ENCODE measurements at regions not wholly inside any gene's neighbourhood (a gene's known extent, or its start where the extent isn't known, plus 50 kb on each side); places are given as distances from the start of the nearest gene placed in this dataset.
A peak's percentile ranks its signal among the peaks of the same experiment; 100 is the strongest.
"Not testable (repeated sequence)": the region's sequence is repeated elsewhere in the genome, so short reads cannot be mapped to it uniquely, and the experiment has no call there.

DNA sequence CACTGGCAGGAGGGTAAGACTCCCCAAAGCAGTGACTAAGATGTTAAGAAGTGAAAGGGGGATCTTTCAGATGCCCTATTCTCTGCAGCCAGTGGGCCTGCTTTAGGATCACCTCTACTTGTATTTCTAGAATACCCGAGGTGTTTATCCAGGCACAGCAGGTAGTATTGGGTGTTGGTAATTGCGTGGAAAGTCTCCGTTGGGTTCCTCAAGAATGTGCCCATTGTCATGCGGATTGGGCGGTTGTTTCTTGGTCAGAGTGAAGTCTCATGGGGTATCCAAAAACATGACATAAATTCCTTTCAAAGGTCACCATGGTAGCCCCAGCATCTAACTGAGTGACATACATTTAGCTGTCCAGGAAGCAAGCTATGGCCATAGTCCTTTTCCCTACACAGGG is 308.8 kb downstream of the RPIA start:
- DNase-seq (ENCODE audit: low spot score) = no peak

DNA sequence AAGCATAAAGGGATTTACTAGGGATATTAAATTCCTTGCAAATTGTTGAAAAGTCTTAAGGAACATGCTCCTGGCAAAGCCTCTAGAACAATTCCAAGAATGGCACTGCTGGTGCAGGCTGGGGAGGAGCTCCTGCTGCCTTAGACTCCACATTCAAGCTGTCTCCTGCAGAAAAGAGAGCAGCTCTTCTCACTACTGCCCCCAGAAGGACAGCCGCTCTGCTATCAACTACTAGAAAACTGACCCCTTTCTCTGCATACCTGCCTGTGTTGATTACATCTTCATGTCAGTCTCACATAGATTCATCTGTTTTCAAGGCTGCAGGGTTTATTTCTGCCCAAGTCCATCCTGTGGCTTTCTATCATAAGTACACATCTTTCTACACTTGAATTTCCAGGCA is 312.8 kb downstream of the RPIA start:
- not testable (repeated sequence) for DNase-seq (ENCODE audit: low spot score)

DNA sequence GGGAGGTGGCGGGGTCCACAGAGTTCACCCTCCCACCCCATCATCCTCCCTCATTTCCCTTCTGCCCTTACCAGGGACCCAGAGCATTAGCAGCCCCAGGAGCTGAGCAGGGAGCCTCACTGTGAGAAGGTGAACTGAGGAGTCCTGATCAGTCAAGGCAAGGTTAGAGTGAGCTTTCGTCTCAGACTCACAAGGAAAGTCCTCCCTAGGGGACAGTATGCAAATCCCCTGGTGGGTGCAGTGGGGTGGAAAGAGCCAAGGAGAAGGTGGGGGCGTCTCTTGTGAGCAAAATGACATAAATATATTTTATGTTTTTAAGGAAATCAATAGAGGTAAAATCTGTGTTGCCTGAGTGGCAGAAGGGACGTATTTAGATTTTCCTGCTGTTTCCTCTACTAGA is 329.1 kb downstream of the RPIA start:
- not testable (repeated sequence) for DNase-seq (ENCODE audit: low spot score)

DNA sequence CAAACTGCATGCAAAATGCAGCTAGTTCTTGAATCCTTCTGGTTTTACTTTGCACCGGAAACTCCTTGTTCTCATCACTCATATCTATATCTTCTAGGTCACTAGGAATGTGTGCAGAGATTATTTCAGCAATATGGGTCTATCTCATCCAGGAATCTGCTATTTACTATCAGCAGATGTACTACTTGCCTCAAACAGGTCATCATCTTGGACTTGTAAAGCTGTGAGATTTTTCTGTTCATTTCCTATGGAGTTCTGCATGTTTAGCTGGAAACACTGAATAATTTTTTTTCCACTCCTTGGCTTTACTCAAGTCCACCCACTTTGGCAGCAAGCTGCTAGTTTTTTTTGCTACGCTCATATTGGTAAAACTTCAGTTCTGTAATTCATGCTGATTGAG is 334.8 kb downstream of the RPIA start:
- not testable (repeated sequence) for DNase-seq (ENCODE audit: low spot score)

DNA sequence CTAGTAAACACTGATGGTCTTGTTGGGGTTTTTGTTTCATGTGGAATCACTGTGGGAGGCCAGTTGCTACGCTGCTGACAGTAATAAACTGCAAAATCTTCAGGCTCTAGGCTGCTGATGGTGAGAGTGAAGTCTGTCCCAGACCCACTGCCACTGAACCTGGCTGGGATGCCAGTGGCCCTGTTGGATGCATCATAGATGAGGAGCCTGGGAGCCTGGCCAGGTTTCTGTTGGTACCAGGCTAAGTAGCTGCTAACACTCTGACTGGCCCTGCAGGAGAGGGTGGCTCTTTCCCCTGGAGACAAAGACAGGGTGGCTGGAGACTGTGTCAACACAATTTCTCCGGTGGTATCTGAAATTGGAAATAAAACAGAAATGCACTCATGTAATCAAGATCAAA is 335.6 kb downstream of the RPIA start:
- not testable (repeated sequence) for DNase-seq (ENCODE audit: low spot score)

DNA sequence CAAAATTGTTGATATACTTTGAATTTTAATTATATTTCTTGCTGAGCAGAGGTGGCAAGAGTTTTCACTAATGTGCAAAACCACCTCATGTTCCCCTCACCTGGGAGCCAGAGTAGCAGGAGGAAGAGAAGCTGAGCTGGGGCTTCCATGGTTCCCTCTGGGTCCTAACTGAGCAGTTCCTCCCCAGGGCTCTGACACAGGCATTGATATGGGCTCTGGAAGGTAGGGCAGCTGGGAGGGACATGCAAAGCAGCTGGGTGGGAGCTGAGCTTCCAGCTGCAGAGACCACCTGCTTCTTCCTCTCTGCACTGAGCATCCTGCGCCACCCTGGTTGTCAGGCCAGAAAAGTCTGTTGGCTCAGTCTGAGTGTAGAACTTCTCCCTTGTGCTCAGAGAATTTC is 336.1 kb downstream of the RPIA start:
- not testable (repeated sequence) for DNase-seq (ENCODE audit: low spot score)

DNA sequence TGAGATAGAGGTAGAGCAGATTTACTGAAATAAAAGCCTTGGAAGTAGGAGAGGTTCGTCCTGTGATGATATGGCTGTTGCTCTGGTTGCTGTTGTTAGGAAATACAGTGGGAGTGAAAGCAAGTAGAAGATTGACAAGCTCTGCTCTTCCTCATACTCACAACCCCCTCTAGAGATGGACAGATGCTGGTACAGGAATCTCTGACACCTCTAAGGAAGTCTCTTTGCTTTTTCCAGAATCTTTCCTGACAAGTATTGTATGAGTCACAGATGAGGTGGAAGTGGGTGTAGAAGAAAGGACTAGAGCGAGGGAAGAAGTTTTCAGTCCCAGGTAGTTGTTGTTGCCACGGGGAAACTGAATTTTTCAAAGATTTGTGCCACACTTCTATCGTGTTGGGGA is 337.8 kb downstream of the RPIA start:
- DNase-seq (ENCODE audit: low spot score) = not testable (repeated sequence)

DNA sequence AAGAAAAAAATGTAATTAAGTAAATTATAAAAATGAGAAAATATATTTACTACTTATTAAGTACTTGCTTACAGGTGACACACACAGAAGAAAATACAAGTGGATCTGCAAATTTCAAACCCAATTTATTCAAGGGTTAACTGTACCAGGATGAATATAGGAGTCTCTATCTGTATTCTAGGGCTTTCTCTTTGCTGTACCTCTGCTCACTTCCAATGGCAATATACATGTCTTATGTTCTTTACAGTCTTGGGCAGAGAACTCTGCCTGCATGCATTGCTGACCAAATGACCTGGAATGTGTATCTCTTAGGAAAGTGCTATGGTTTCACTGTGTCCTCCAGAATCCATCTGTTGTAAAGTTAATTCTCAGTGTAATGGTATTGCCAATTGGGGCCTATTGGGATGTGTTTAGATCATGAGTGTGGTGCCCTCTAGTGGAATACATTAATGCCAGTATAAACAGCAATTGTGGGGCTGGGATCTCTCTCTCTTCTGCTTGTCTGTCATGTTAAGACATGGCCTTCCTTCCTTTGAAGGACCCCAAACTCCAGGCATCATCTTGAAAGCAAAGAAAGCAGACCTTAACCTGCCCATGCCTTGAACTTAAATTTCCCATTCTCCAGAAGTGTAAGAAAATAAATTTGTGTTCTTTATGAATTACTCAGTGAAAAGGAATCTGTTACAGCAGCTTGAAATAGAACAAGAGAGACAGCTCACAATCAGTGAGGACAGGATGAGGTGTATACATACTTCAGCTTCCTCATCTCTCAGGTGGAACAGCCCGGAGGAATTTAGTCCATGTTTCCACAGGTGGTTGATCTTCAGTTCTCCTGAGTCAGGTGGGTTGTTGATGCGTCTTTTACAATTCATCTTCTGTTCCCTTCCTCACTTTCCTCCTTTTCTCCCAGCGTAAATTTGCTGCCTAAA is 356.9 kb downstream of the RPIA start:
- DNase-seq (ENCODE audit: low spot score) = peak; percentile 35

DNA sequence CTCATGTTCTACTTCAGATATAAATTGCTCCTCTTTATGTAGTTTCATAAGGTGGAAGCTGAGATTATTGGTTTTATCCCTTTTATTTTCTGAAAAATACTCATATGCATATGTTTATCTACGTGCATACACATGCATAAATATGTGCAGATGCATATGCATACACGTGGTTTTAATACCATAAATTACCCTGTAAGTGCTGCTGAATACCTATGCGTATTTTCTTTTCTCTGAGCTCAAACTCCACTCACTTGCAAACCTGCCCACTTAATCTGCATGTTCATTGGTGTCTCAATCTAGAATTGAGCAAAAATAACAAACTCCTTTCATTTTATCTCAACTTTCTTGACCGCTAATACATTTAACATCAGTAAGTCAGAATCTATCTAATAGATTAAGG is 367.1 kb downstream of the RPIA start:
- not testable (repeated sequence) for DNase-seq (ENCODE audit: low spot score)

- DNase-seq (ENCODE audit: low spot score) = not testable (repeated sequence)
Measured at GRCh38 chr2:89061174-89061573, 369.7 kb downstream of the RPIA start.

DNA sequence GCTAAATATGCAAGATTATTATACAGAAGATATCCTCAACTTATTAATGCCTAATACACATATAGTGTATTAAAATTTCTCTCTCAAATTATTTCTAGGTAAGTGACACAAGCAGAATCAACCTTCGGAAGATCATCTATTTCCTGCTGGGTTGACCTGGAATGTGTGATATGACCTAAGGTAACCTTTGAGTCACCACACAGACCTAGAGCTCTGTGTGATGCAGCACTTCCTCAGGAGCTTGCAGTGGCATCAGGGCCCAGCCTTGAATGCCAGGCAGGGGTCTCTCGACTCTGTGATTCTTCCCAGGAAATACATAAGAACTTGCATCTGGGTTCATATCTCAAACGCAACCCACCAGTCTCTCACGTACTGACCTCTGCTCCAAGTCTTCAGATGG is 385.3 kb downstream of the RPIA start:
- DNase-seq (ENCODE audit: low spot score) = not testable (repeated sequence)

DNA sequence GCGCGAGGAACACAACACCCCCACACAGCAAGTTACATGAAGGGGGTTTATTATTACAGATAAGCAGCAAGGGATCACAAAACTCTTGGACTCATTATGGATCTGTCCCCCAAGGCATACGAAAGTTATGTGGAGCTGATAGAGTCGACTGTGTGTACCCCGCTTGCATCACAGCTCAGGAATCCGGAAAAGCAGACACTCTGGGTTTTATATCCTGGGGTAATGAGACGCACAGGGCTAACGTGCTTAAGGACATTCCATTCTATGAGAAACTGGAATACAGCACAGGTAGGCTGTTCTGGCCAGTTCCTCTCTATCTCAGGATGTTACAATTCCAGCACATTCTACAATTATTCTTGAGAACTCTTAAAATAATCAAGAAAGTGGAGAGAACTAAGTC is 401.4 kb downstream of the RPIA start:
- not testable (repeated sequence) for DNase-seq (ENCODE audit: low spot score)

GRCh38 chr2:89095060-89095459 is 403.6 kb downstream of the RPIA start:
- not testable (repeated sequence) for DNase-seq (ENCODE audit: low spot score)

DNA sequence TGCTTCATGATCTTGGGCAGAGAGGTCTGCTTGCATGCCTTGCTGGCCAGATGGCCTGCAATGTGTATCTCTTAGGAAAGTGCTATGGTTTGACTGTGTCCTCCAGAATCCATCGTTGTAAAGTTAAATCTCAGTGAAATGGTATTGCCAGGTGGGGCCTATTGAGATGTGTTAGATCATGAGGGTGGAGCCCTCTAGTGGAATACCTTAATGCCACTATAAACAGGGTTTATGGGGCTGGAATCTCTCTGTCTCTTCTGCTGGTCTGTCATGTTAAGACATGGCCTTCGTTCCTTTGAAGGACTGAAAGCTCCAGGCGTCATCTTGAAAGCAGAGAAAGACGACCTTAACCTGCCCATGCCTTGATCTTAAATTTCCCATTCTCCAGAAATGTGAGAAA is 411.1 kb downstream of the RPIA start:
- not testable (repeated sequence) for DNase-seq (ENCODE audit: low spot score)

DNA sequence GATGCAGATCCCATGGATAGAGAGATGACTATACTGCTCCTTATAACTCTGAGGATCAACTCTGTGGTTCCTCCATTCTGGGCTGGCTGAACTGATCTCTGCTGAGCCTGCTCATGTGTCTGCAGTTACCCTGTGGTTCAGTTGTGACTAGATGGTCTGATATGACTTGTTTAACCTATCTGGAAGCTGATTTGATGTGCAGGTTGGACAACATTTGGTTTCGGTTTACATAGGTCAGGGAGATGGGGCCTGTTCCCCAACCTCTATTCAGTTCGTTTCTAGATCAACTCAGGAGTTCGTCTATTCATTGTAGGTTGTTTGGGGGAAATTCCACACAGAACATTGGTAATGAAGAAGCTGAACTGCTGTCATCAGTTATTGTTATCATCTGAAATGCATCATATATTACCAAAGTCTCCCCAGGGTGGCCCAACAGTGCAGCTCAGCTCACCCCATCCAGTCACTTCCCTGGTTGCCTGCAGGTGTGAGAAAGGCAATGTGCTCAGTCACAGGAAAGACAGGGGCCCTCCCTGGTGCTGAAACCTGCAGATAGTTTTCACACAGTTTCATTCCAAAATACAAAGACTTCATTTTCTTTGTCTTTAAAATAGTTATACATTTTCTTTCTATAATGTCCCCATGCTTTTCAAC is 415.0 kb downstream of the RPIA start:
- not testable (repeated sequence) for DNase-seq (ENCODE audit: low spot score)

GRCh38 chr2:89112434-89112833 is 421.0 kb downstream of the RPIA start:
- not testable (repeated sequence) for DNase-seq (ENCODE audit: low spot score)

DNA sequence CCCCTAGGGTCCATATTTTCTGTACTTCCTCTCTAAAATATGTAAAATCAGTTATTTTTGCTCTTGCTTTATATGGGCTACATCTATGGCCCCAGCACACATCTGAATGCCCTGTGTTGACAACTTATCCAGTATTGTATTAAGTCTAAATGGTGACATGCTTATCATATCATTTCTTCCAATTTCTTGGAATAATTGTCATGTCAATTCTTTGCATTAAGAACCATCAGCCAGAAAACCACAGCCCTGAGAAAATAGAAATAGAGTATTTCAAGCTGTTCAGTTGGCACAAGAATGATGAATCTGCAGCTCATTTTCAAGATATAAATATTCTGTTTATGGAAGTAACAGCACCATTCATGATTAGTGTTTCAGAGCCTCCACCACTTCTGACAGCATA is 421.8 kb downstream of the RPIA start:
- DNase-seq (ENCODE audit: low spot score) = not testable (repeated sequence)

DNA sequence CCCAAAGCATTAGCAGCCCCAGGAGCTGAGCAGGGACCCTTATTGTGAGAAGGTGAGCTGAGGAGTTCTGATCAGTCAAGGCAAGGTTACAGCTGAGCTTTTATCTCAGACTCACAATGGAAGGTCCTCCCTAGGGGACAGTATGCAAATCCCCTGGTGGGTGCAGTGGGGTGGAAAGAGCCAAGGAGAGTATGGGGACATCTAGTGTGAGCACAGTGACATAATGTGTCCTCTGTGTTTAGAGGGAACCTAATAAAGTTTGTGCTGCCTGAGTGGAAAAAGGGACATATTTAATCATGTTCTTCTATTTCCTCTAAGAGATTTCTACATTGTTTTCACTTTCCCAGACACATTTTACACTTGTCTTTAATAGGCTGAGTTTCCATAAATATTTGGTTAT is 438.0 kb downstream of the RPIA start:
- not testable (repeated sequence) for DNase-seq (ENCODE audit: low spot score)

DNA sequence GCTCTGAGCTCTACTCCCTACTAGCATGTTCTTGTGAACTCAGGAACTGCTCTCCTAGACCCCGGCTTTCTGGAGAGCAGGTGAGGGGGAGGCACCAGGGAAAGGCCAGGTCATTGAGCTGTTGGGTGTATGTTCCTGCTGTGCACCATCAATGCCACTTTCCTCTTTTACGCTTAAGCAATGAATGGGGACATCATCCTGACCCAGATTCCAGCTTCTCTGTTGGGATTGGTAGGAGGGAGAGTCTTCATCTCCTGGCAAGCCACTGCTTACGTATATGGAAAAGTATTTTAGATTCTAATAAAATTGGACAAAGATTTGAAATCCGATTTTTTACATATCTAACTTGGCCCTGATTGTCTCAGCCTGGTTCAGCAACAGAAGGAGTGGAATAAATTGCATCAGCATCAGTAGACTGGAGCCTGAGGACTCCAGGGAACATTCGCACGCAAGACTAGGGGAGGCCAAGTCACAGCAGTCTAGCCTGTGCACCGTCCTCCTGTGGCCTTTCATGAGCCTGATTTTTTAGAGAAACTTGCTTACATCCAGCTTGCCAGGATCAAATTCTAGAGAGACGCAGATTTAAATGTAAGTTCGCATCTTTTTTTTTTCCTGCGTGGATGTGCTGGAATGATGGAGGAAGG is 439.3 kb downstream of the RPIA start:
- not testable (repeated sequence) for DNase-seq (ENCODE audit: low spot score)

DNA sequence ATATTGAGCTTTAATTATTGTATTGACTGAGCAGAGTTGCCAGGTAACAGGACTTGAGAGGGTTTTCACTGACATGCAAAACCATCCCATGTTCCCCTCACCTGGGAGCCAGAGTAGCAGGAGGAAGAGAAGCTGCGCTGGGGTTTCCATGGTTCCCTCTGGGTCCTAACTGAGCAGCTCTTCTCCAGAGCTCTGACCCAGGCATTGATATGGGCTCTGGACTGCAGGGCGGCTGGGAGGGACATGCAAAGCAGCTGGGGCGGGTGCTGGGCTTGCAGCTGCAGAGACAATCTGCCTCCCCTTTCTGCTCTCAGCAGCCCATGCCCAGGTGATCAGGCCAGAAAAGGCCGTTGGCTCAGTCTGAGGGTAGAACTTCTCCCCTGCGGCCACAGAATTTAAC is 451.5 kb downstream of the RPIA start:
- DNase-seq (ENCODE audit: low spot score) = not testable (repeated sequence)

GRCh38 chr2:89145342-89145741 is 453.9 kb downstream of the RPIA start:
- DNase-seq (ENCODE audit: low spot score) = not testable (repeated sequence)

- not testable (repeated sequence) for DNase-seq (ENCODE audit: low spot score)
Measured at GRCh38 chr2:89148256-89148655, 456.8 kb downstream of the RPIA start.

DNA sequence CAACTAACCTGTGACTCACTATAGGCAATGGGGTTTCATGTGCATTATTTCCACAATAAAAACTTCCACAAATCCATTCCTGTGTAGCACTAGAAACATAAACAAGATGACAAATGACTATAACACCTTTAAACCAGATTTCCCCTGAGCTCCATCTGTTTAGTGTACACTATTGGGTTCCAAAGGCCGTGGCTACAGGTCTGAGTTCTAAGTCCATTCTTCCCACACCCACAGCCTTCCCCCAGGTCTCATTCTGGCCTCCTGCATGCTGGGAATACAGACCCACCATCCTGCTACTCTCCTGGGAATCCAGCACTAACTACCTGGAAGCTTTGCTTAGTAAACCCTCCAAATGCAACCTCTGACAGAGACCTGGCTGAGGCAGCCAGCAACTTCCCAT is 460.2 kb downstream of the RPIA start:
- DNase-seq (ENCODE audit: low spot score) = not testable (repeated sequence)

All from D341Med (cell line).